Effector memory CD8-positive, alpha-beta T cell (primary cell): ENCODE measurements at regions not wholly inside any gene's neighbourhood (a gene's known extent, or its start where the extent isn't known, plus 50 kb on each side); places are given as distances from the start of the nearest gene placed in this dataset.

Experiments used
- ATAC-seq: fragments of 150-1000 bp; cut with Tn5 transposase; replicated peaks from 2 replicates; pipeline ENCODE4 v1.10.0; 2021; ENCODE audit warnings: mild to moderate bottlenecking, moderate library complexity
- DNase-seq, 3 experiments: peaks; one replicate each; pipeline ENCODE4 v3.0.0; 2021
- H3K27ac Mint-ChIP-seq, 2 donors: one replicate each; pipeline ENCODE4 v1.8.0; 2022; ENCODE audit warnings: mild to moderate bottlenecking in 2 of 2, mixed read lengths in 2 of 2, moderate library complexity in 2 of 2
- H3K27me3 Mint-ChIP-seq, 2 donors: one replicate each; pipeline ENCODE4 v1.8.0; 2022; ENCODE audit warnings: mixed read lengths in 2 of 2
- H3K36me3 Mint-ChIP-seq: one replicate; pipeline ENCODE4 v1.8.0; 2022; ENCODE audit warnings: mild to moderate bottlenecking, moderate library complexity, mixed read lengths; ENCODE audit not compliant: insufficient read depth
- H3K4me1 Mint-ChIP-seq, 2 donors: one replicate each; pipeline ENCODE4 v1.8.0; 2022; ENCODE audit warnings: low read depth in 2 of 2, mixed read lengths in 2 of 2
- H3K4me3 Mint-ChIP-seq, 2 donors: one replicate each; pipeline ENCODE4 v1.8.0; 2022; ENCODE audit warnings: mild to moderate bottlenecking in 2 of 2, mixed read lengths in 2 of 2, moderate library complexity in 2 of 2
- H3K9me3 Mint-ChIP-seq, 2 donors: one replicate each; pipeline ENCODE4 v1.8.0; 2022; ENCODE audit warnings: mixed read lengths in 2 of 2

DNA sequence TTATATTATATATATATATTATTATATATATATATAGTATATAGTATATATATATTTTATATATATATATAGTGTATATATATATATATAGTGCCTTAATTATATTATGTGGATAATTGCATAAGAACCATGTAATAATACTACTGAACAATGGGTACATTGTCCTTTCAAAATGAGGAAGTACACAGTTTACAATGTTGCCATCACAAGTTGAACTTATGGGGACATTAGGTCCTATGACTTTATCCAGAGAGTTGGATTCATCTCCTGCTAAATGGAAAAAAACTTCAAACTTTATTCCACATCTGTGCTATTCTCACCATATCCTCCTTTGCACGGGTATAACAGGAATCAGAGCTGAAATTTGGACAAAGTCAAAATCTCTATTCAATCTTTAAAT, 105.0 kb upstream of the AGR3 start:
- Mint-ChIP-seq H3K4me3 (no peak overlapping the region), H3K27me3 (peaks cover 17 to 20% of the 10 kb centered on the region in 2 donors), H3K9me3 (no peaks in the 10 kb centered on the region), H3K36me3 (no peaks in the 10 kb centered on the region), H3K4me1 (peaks cover 1 to 4% of the 10 kb centered on the region in 2 donors), H3K27ac (no peak overlapping the region)
- no peak for DNase-seq
- no peak for ATAC-seq

GRCh38 chr7:16989811-16990413, 108.1 kb upstream of the AGR3 start:
- DNase-seq (no peak), ATAC-seq (no peak)

GRCh38 chr7:16991551-16991950, 109.8 kb upstream of the AGR3 start:
- Mint-ChIP-seq H3K36me3 (no peaks in the 10 kb centered on the region), H3K27ac (no peak overlapping the region), H3K4me1 (no peaks in the 10 kb centered on the region), H3K9me3 (no peaks in the 10 kb centered on the region), H3K4me3 (no peak overlapping the region), H3K27me3 (peaks cover 0 to 18% of the 10 kb centered on the region in 2 donors)
- no peak for DNase-seq
- ATAC-seq = no peak

More at GRCh38 chr7:16989811-16990413, 108.1 kb upstream of the AGR3 start:
- H3K27me3 Mint-ChIP-seq = peaks cover 8 to 26% of the 10 kb centered on the region in 2 donors
- H3K36me3 Mint-ChIP-seq = no peaks in the 10 kb centered on the region
- H3K4me3 Mint-ChIP-seq = no peak overlapping the region
- no peaks in the 10 kb centered on the region for H3K4me1 Mint-ChIP-seq
- no peak overlapping the region for H3K27ac Mint-ChIP-seq
- no peaks in the 10 kb centered on the region for H3K9me3 Mint-ChIP-seq

- DNase-seq = no peak
- H3K4me1 Mint-ChIP-seq = peaks cover 0 to 1% of the 10 kb centered on the region in 2 donors
- H3K9me3 Mint-ChIP-seq = no peaks in the 10 kb centered on the region
- no peak overlapping the region for H3K27ac Mint-ChIP-seq
- no peaks in the 10 kb centered on the region for H3K36me3 Mint-ChIP-seq
- H3K4me3 Mint-ChIP-seq = no peak overlapping the region
- ATAC-seq = no peak
- H3K27me3 Mint-ChIP-seq = peaks cover 5 to 9% of the 10 kb centered on the region in 2 donors
These were observed 111.8 kb upstream of the AGR3 start for GRCh38 chr7:16993543-16993942.

- DNase-seq (no peak), ATAC-seq (no peak)
- H3K9me3 Mint-ChIP-seq = no peaks in the 10 kb centered on the region
- no peak overlapping the region for H3K27ac Mint-ChIP-seq
- peaks cover 0 to 5% of the 10 kb centered on the region in 2 donors for H3K27me3 Mint-ChIP-seq
- H3K36me3 Mint-ChIP-seq = peaks cover 4% of the 10 kb centered on the region
- H3K4me3 Mint-ChIP-seq = no peak overlapping the region
- peaks cover 5 to 6% of the 10 kb centered on the region in 2 donors for H3K4me1 Mint-ChIP-seq
These were observed 116.8 kb upstream of the AGR3 start for GRCh38 chr7:16998481-16999051.

DNA sequence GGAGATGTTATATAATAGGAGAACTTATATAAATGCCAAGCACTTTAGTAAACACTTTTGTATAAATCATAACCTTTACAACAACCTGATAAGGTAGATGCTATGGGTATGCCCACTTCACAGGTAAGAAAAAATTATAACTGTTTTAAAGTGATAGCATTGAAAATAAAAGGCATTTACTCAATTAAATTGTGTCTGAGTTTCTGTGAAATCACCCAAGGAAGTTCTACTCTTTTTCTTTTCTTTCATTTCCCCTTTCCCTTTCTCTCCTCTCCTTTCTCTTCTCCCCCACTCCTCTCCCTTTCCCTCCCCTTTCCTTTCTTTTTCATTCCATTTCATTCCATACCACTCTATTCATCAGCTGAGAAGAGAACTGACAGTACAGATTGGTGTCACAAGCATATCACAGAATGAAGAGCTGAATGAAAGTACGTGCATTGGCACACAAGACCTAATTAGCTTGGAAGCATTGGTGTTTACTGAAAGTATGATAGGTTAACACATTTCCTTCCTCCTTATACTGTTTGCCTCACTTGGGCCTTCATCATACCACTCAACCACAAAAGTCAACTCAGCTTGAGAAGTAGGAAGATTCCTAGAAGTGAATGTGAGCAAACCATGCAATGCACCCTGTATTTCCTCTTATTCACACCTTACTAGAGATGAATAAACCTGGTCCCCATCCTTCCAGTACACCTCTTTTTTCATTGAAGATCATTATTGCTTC, 117.9 kb upstream of the AGR3 start:
- DNase-seq (no peak), ATAC-seq (peak; percentile 59)
- peaks cover 4% of the 10 kb centered on the region for H3K36me3 Mint-ChIP-seq
- H3K27ac Mint-ChIP-seq = peak overlapping the region in 1 of 2 donors; percentile 2
- H3K9me3 Mint-ChIP-seq = no peaks in the 10 kb centered on the region
- peaks cover 0 to 5% of the 10 kb centered on the region in 2 donors for H3K27me3 Mint-ChIP-seq
- peak overlapping the region in 1 of 2 donors; percentile 2 for H3K4me3 Mint-ChIP-seq
- peaks cover 5 to 6% of the 10 kb centered on the region in 2 donors for H3K4me1 Mint-ChIP-seq

- Mint-ChIP-seq H3K36me3 (peaks cover under 1% of the 10 kb centered on the region), H3K27me3 (peaks cover 0 to 24% of the 10 kb centered on the region in 2 donors), H3K4me3 (no peak overlapping the region), H3K9me3 (no peaks in the 10 kb centered on the region), H3K4me1 (peaks cover under 1 to 2% of the 10 kb centered on the region in 2 donors), H3K27ac (no peak overlapping the region)
- no peak for ATAC-seq
- DNase-seq = no peak
These were observed 123.5 kb upstream of the AGR3 start for GRCh38 chr7:17005271-17005670.

- no peak overlapping the region for H3K4me3 Mint-ChIP-seq
- no peak overlapping the region for H3K27ac Mint-ChIP-seq
- no peaks in the 10 kb centered on the region for H3K9me3 Mint-ChIP-seq
- no peaks in the 10 kb centered on the region for H3K36me3 Mint-ChIP-seq
- H3K4me1 Mint-ChIP-seq = peaks cover 4 to 8% of the 10 kb centered on the region in 2 donors
- ATAC-seq = no peak
- DNase-seq = no peak
- peaks cover 0 to 24% of the 10 kb centered on the region in 2 donors for H3K27me3 Mint-ChIP-seq
These were observed 126.1 kb upstream of the AGR3 start for GRCh38 chr7:17007841-17008240.

DNA sequence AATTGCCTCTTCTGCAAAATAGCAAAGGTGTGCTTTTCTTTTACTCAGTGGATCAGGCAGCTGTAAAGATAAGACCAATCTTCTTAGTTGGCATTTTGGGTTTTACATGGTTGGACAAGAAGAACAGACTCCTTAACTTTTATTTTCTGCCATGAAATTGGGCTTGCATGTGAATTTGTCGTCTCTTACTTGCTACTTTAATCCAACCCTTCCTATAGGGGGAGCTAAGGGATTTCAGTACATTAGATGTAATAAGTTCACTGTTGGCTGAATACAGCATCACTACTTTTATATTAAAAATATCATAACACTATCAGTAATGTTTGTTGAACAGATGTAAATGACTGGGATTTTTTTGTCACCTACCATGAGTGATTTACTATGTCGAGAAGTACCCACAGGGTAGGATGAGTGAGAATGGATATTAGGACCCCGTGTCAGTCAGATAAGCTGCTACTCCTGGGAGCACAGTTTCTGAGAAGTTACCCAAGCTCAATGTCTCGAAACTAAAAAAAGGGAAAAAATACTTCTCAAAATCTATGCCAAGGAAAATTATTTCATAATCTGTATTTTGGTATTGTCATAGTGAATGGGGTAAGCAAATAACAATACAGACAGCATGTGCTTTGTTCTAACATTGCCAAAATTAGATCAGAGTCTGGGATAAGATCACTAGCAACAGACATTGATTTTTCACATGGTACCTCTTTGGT, 127.4 kb upstream of the AGR3 start:
- peak overlapping the region in 1 of 2 donors; percentile 26 for H3K27ac Mint-ChIP-seq
- DNase-seq = no peak

GRCh38 chr7:17009933-17010332, 128.2 kb upstream of the AGR3 start:
- no peak overlapping the region for H3K4me3 Mint-ChIP-seq
- H3K27me3 Mint-ChIP-seq = peaks cover 0 to 24% of the 10 kb centered on the region in 2 donors
- H3K36me3 Mint-ChIP-seq = peaks cover 4% of the 10 kb centered on the region
- no peak for DNase-seq
- peak overlapping the region in 1 of 2 donors; percentile 26 for H3K27ac Mint-ChIP-seq
- no peaks in the 10 kb centered on the region for H3K9me3 Mint-ChIP-seq
- H3K4me1 Mint-ChIP-seq = peaks cover 4 to 8% of the 10 kb centered on the region in 2 donors
- no peak for ATAC-seq

More for the DNA sequence above, 127.4 kb upstream of the AGR3 start:
- peak; percentile 70 for ATAC-seq
- Mint-ChIP-seq H3K4me1 (peaks cover 4 to 8% of the 10 kb centered on the region in 2 donors), H3K36me3 (peaks cover 4% of the 10 kb centered on the region), H3K4me3 (no peak overlapping the region), H3K27me3 (peaks cover 0 to 24% of the 10 kb centered on the region in 2 donors), H3K9me3 (no peaks in the 10 kb centered on the region)

GRCh38 chr7:17010637-17011300, 129.0 kb upstream of the AGR3 start:
- ATAC-seq = peak; percentile 61
- H3K4me3 Mint-ChIP-seq = no peak overlapping the region
- peaks cover 4 to 8% of the 10 kb centered on the region in 2 donors for H3K4me1 Mint-ChIP-seq
- DNase-seq = no peak
- peak overlapping the region in 1 of 2 donors; percentile 36 for H3K27ac Mint-ChIP-seq
- H3K27me3 Mint-ChIP-seq = peaks cover 0 to 17% of the 10 kb centered on the region in 2 donors
- H3K9me3 Mint-ChIP-seq = no peaks in the 10 kb centered on the region
- H3K36me3 Mint-ChIP-seq = peaks cover 4% of the 10 kb centered on the region

- DNase-seq (no peak), ATAC-seq (no peak)
- H3K27me3 Mint-ChIP-seq = no peaks in the 10 kb centered on the region
- H3K4me3 Mint-ChIP-seq = no peak overlapping the region
- no peaks in the 10 kb centered on the region for H3K9me3 Mint-ChIP-seq
- no peak overlapping the region for H3K27ac Mint-ChIP-seq
- H3K36me3 Mint-ChIP-seq = peaks cover 4% of the 10 kb centered on the region
- peaks cover 4 to 8% of the 10 kb centered on the region in 2 donors for H3K4me1 Mint-ChIP-seq
These were observed 131.4 kb upstream of the AGR3 start for GRCh38 chr7:17013204-17013603.

- Mint-ChIP-seq H3K9me3 (no peaks in the 10 kb centered on the region), H3K4me1 (peaks cover 4 to 8% of the 10 kb centered on the region in 2 donors), H3K27me3 (no peaks in the 10 kb centered on the region), H3K27ac (no peak overlapping the region), H3K36me3 (peaks cover 4% of the 10 kb centered on the region), H3K4me3 (no peak overlapping the region)
- DNase-seq (no peak), ATAC-seq (no peak)
These were observed 132.9 kb upstream of the AGR3 start for GRCh38 chr7:17014686-17015085.
